NCI-H1930 (cell line): ENCODE measurements at regions not wholly inside any gene's neighbourhood (a gene's known extent, or its start where the extent isn't known, plus 50 kb on each side); places are given as distances from the start of the nearest gene placed in this dataset.
"Not testable (repeated sequence)": the region's sequence is repeated elsewhere in the genome, so short reads cannot be mapped to it uniquely, and the experiment has no call there.

Experiments used
- DNase-seq, 2 experiments: peaks; one replicate each; lab custom pipeline; 2025; lab: John Stamatoyannopoulos, UW

DNA sequence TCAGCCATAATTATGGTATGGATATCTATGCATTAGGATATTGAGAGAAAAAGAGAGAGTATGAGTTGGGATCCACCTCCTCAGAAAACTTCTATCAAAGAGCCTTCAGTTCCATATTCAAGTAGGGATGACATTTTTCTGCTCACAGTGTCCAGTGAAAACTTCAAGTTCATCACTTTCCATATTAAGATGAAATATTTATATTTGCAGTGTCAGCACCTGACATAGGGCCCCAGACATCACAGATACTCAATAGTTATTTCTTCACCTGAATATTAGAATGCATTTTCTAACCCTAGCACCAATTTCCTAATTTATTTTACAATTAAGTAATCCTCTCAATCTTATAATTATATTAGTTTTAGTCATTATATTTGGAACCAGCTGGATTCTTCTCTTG is 318.0 kb upstream of the MGAT4C start:
- DNase-seq: no peak

DNA sequence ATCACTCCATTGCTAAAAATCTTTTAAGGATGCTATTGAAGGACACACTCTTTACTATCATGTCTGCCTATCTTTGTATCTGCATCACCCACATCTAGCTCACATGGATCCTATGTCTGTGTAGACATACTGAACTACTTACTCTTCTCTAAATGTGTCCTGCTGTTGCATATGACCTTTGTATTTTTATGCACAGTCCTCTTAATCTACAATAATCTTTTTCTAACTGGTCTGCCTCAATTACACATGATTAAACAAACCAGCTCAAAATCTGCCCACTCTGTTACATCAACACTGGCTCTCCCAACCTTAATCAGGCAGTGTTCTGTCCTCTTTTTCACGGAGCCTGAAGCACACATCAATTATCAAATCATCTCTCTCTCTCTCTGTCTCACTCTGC is 316.3 kb upstream of the MGAT4C start:
- DNase-seq: no peak

DNA sequence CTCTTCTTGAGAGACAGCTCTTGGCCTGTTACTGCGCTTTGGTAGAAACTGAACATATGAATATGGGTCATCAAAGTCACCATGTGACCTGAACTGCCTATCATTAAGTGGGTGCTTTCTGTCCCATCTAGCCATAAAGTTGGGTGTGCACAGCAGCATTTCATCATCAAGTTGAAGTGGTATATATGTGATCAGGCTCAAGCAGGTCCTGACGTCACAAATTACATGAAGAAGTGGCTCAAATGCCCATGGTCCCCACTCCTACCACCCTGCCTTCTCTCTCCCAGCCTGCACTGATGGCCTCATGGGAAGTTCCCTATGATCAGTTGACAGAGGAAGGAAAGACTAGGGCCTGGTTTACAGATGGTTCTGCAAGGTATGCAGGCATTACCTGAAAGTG is 308.8 kb upstream of the MGAT4C start:
- no peak for DNase-seq

DNA sequence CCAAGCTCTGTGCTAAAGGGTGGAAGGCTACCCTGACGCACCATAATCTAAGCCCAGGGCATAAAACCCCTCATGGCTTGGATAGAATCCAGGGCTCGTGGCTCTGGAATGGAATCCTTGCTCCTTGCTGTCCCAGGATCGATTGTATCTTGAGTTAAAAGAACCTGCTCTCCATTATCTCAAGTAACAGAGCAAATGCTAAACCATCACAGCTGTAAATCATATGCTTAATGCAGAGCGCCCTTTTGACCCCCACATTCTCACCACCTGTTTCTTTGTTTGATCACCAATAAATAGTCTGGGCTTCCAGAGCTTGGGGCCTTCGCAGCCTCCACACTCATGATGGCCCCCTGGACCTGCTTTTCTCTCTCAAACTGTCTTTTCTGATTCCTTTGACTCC is 299.3 kb upstream of the MGAT4C start:
- DNase-seq: not testable (repeated sequence)

DNA sequence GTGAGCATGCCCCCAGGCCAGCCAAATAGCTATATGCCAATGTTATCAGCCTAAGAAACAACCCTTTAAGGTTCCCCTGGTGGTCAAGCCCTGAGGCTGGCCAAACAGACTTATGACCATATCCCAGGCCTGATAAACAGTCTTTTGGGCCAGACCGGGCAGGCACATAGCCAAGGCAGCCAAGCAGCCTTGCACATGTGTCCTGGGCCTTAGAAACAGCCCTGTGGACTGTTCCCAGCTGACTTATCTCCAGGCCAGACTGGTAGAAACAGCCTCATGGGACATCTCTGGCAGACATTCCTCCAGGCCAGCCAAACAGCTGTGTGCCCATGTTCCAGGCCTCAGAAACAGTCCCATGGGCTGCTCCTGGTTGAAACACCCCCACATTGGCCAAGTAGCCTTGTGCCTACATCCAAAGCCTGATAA is 295.0 kb upstream of the MGAT4C start:
- DNase-seq: no peak

DNA sequence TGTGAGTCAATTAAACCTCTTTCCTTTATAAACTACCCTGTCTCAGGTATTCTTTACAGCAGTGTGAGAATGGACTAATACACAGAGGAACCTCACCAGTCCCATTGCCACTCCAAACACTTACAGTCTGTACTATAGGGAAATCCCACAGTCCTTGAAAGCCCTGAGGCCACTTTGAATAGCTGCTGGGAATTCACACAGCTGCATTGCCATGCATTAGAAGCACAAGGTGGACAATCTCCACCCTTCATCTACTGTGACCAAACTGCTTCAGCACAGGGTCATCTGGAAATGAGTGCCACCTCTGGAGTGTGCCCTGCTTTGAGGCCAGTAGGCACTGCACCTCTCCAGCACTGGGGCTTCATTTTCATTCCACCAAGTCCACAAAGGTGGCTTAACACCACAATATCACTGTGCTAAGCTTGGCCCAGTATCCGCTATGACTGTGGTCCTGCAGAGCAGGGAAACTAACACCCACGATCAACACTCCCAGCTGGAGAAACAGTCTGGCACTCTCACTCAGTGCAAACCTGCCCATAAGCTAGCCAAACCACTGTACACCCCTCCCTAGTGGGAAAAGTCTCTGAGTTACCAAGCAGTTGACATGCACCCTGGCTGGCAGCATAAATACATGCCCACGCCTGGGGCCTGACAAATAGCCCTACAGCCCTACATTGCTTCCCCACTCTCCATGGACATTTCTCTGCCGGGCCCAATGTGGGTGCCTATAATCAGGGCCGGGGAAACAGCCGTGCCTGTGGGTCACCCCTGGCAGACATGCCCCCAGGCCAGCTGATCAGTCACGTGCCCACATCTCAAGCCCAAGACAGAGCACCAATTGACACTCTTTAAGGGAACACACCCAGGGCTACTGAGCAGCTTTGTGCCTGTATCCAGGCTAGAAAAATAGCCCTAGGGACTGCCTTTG is 294.3 kb upstream of the MGAT4C start:
- no peak for DNase-seq

DNA sequence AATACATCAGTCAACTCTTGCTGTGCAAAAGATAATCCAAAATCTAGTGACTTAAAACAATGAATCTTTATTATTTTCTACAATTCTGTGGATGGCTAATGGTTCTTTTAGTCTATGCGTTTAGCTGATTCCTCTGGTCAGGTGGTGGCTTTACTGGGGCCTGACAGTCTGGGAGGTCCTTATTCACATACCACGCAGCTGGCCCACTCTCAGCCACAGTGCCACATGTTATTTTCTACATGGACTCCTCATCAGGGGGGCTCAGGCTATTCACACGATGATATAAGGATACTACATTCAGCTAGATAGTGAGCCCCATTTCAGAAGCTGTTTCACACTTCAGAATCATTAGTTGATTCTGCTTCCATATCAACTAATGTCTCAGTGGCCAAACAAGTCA is 287.5 kb upstream of the MGAT4C start:
- DNase-seq: no peak

DNA sequence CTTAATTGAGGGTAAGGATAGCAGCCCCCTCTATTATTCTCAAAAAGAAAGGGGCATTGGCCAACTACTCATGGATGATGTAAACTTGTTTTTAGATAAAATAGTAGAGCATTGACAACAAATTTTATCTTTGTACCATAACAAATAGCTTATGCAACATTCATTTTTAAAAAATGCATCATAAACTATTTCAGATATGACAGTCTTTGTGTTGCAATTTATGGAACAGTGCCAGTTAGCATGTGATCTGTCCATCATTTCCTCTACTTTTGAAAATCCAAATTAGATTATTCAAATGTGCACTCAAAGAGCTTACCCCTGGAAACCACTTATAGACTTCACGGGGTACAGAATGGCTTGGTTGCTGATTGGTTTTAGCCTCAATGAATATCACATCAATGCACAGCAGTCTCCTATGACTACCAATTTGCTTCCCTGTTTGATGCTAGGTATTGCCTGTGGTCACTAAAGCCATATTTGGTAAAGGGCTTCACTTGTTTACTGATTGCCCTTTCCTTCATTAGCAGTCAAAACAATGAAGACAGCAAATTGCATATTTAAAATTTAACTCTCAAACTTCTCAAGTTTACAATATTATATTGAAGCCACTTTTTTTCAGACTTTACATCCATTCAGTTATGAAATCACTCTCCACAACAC is 274.9 kb upstream of the MGAT4C start:
- no peak for DNase-seq

DNA sequence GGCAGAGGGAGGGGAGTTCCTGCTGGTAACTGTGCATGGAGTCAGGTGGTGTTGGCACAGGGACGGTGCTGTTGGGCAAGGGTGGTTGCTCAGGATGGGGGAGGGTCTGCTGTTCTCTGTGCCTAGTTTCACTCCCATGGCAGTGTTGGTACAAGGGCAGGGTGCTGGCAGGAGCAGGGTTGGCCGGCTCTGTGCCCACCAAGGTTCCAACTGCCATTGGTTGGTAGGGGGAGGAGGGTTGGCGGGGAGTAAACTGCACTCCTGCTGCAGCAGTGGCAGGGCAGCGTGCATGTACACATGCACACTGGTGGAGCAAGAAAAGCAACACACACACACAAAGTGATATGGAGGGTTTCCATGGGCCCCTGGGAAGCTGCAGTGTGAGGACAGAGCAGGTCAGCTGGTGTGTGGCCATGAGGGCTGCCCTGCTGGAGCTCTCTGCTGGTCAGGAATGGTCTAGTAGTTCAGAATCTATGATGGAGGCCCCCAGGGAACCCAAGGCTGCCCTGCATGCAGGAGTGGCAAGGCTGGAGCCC is 269.9 kb upstream of the MGAT4C start:
- no peak for DNase-seq

DNA sequence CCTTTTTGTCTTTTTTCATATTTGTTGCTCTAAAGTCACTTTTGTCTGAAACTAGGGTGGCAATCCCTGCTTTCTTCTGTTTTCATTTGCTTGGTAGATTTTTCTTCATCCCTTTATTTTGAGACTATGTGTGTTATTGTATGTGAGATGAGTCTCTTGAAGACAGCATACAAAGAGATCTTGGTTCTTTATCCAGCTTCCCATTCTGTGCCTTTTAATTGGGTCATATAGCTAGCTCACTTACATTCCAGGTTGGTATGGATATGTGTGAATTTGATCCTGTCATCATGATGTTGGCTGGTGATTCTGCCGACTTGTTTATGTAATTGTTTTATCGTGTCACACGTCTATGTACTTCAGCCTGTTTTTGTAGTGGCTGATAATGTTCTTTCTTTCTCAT is 267.7 kb upstream of the MGAT4C start:
- DNase-seq: no peak

DNA sequence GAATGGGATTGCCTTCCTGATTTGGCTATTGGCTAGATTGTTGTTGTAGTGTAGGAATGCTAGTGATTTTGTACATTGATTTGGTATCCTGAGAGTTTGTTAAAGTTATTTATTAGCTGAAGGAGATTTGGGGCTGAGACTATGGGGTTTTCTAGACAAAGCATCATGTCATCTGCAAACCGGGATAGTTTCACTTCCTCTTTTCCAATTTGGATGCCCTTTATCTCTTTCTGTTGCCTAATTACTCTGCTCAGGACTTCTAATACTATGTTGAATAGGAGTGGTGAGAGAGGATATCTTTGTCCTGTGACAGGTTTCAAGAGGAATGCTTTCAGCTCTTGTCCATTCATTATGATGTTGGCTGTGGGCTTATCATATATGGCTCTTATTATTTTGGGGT is 265.7 kb upstream of the MGAT4C start:
- no peak for DNase-seq

DNA sequence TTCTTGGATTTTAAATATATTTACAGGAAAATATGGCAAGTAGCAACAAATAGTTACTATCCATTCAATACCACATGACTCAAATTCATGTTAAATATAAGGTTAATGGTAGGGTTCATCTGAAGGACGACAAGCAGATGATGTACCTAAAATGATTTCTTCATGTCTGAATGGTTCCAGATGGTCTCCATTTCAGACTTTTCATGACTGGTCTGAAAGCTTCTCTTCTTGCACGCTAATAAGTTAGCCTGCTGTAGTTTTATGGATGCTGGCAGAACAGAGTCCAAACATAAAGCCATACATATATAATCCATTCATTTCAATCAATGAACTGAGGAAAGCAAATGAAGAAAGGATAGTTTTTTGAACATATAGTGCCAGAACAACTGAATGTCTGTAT is 257.0 kb upstream of the MGAT4C start:
- no peak for DNase-seq

DNA sequence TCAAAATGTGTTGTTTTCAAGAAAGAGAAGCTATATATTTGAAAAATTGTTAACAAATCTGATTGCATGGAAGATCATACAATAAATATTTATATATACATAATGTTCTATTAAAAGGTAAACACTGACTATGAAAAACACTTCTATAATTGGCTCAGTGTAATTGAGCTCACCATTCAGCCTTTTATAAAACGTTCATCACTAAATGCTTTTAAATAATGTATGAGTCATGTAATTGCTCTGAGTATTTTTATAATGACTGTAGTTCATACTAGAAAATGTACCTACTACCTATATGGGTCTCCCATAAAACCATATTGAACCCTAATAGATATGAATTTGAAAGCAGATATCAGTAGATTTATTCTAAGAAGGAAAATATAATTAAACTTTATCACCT is 240.4 kb upstream of the MGAT4C start:
- peak in 1 of 2 experiments; percentile 36 for DNase-seq

DNA sequence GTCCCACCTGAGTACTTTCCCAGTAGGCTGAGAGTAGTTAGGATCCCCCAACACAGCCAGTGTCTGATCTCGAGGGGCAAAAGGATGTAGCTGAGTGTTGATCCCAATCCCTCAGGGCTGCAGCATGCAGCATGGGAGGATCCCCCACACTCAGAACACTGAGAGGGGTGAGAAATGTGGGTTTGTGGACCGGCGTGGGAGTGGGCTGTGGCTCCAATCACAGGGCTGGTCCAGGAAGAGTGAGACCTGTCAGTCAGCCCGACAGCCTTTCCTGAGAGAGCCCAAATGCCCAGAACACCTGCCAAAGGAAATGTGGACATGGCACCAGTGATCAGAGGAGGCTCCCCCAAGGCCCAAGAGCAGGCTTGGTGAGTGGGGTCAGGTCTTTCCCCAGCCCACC is 228.3 kb upstream of the MGAT4C start:
- no peak for DNase-seq

DNA sequence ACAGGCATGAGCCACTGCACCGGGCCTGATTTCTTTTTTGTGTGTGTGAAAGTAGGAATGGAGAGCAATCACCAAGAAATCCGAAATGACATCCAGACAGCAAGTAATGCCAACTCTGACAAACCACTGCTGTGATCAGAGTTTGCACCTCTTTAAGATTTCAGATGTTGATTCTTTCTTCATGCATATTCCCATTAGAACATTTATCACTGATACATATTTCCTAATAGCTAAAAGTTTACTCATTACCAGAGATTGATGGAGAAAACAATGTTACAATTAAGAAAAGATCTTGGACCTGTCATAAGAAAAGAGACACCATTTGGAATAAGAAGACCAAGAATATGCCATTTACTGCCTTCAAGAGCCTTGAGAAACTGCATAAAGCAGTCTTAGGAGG is 217.0 kb upstream of the MGAT4C start:
- DNase-seq: no peak

DNA sequence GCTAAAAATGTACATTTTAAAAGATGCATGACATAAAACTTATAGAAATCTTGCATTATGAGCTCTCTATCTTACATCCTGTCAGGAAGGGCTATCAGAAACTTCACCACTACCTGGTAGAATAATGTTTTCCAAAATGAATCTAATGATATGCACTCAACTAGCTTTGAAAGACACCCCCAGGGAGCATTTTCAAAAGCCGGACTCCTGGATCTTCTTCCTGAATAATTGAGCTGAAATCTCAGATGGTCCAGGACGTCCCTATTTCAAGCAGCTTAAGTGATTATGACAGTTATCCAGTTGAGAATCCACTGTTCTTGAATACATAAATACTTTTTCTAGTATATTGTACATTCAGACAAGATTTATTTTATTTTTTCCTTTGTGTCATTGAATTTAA is 200.6 kb upstream of the MGAT4C start:
- no peak for DNase-seq

DNA sequence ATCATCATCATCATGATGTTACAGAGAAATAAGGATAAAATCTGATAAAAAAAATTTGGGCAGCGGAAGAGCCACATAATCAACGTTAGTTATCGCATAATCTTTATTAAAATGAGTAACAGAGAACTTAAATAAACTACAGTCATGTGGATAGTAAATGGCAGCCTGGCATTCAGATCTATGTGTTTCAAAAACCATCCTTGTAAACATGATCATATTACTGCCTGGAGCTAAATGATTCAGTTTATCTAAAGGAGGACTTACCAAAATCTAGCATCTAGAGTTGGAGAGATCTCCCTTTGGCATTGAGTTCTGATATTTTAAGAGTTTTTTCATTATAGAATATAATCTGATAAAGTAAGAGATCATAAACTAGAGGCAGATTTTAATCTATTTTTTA is 200.1 kb upstream of the MGAT4C start:
- DNase-seq: no peak

DNA sequence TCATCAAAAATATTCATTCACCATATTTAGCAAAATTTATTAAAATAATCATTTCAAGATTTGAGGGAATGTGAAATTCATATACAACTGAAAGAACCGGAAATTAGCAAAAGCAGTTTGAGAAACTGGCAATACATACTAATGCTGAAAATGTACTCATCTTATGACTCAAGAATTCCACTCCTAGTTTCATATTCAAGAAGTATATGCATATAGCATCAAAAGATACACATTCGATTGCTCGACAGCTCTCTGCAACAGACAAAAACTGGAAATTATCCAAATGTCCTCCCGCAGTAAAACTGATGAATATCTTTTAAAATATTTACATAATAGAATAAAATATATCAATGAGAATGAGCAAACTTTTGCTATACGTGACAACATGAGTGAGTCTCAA is 189.2 kb upstream of the MGAT4C start:
- DNase-seq: no peak

DNA sequence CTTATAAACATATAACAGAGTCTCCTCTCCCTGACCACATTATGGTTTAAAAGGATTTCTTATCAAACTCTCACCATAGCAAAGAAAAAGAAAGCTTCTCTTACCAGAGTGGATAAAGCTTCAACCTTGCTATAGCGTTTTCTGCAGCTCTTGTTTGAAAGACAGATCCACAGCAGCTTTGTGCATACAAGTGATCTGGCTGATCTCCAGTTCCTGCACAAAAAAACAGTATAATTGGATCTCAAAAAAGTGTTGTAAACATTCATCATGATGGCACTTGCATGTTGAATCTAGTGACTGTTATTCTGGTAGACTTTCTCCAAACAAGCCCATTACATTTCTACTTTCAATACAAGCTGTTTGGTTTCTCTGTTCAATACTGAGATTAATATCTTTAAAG is 178.9 kb upstream of the MGAT4C start:
- no peak for DNase-seq

DNA sequence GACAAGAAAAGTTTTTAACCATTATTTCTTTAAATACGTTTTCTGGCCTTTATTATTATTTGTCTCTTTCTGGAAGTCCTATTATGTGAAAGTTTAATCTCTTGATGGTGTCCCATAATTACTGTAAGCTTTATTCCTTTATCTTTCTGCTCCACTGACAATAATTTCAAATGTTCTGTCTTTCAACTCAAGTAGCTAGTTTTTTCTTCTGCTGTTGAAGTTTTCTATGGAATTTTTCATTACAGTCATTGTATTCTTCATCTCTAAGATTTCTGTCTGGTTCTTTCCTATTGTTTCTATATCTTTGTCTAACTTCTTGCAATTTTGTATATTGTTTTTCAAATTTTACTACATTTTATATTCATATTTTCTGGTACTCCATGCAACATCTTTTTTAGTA is 173.6 kb upstream of the MGAT4C start:
- no peak for DNase-seq

DNA sequence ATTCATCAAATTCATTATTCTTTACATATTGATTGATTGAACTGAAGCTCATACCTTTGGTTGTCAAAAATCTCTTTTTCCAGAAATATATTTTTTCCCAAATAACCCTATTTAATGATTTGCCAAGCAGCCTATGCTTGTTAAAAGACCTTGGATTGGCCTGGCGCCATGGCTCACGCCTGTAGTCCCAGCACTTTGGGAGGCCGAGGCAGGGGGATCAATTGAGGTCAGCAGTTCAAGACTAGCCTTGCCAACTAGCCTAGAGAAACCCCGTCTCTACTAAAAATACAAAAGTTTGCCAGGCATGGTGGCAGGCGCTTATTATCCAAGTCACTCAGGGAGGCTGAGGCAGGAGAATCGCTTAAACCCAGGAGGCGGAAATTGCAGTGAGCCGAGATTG is 165.1 kb upstream of the MGAT4C start:
- no peak for DNase-seq

DNA sequence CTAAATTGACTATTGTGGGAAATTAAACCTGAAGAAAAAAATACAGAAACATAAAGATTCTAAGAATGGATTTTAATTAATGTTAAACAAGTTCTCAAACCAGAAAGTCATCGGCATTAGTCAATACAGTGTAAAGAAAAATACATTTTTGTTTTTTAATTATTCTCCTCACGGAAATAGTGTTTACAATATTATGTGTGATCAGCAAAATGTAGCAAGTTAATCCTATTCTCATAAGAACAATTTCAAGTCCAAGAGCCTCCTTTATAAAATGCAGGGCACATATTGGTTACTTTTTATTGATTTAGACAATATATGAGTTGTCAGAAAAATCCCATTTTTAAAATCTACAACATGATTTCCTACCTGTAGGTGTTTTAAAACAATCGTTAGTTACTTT is 158.0 kb upstream of the MGAT4C start:
- no peak for DNase-seq

DNA sequence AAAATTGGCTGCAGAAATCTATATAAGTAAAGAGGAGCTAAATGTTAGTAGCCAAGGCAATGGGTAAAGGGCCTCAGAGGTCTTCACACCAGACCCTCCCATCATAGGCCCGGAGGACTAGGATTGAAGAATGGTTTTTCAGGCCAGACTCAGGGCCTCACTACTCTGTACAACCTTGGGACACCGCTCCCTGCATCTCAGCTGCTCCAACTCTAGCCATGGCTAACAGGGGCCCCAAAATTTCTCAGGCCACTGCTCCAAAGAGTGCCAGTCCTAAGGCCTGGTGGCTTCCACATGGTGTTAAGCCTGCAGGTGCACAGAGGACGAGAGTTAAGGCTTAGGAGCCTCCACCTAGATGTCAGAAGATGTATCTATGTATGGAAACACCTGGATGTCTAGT is 155.5 kb upstream of the MGAT4C start:
- DNase-seq: no peak
